Parathyroid adenoma (tissue), 2 donors: ENCODE measurements at regions not wholly inside any gene's neighbourhood (a gene's known extent, or its start where the extent isn't known, plus 50 kb on each side); places are given as distances from the start of the nearest gene placed in this dataset.

ENCODE experiments used
- H2AFZ ChIP-seq: fragments of 300-600 bp; sonication (generic); one replicate; pipeline ENCODE4 v1.7.0; 2017; ENCODE audit warnings: antibody characterized with exemption, mild to moderate bottlenecking
- H3K27ac ChIP-seq: fragments of 300-600 bp; sonication (generic); one replicate; pipeline ENCODE4 v1.7.0; 2017
- H3K27me3 ChIP-seq: fragments of 300-600 bp; sonication (generic); one replicate; pipeline ENCODE4 v1.7.0; 2017; ENCODE audit warnings: low read length; ENCODE audit not compliant: control insufficient read depth, insufficient read depth
- H3K36me3 ChIP-seq: fragments of 300-600 bp; sonication (generic); one replicate; pipeline ENCODE4 v1.7.0; 2017; ENCODE audit warnings: low read length; ENCODE audit not compliant: control insufficient read depth, insufficient read depth
- H3K4me1 ChIP-seq: fragments of 300-600 bp; sonication (generic); one replicate; pipeline ENCODE4 v1.7.0; 2017; ENCODE audit warnings: control low read depth
- H3K4me2 ChIP-seq: fragments of 300-600 bp; sonication (generic); one replicate; pipeline ENCODE4 v1.7.0; 2017; ENCODE audit warnings: low read length
- H3K4me3 ChIP-seq: fragments of 300-600 bp; sonication (generic); one replicate; pipeline ENCODE4 v1.7.0; 2017; ENCODE audit warnings: low read depth, low read length
- H3K79me2 ChIP-seq: fragments of 300-600 bp; sonication (generic); one replicate; pipeline ENCODE4 v1.7.0; 2017; ENCODE audit warnings: control low read depth
- H3K9ac ChIP-seq: fragments of 300-600 bp; sonication (generic); one replicate; pipeline ENCODE4 v1.7.0; 2017; ENCODE audit warnings: mild to moderate bottlenecking
- H3K9me3 ChIP-seq: fragments of 300-600 bp; sonication (generic); one replicate; pipeline ENCODE4 v1.7.0; 2017; ENCODE audit warnings: low read length; ENCODE audit not compliant: control insufficient read depth
- TF ChIP-seq, protein P1 (sequence below): fragments of 300-600 bp; sonication (generic); IDR thresholded peaks from one replicate; pipeline ENCODE4 v1.7.0; 2017; ENCODE audit warnings: antibody characterized with exemption, mild to moderate bottlenecking
- donor health status: primary hyperparathyroidism.

DNA sequence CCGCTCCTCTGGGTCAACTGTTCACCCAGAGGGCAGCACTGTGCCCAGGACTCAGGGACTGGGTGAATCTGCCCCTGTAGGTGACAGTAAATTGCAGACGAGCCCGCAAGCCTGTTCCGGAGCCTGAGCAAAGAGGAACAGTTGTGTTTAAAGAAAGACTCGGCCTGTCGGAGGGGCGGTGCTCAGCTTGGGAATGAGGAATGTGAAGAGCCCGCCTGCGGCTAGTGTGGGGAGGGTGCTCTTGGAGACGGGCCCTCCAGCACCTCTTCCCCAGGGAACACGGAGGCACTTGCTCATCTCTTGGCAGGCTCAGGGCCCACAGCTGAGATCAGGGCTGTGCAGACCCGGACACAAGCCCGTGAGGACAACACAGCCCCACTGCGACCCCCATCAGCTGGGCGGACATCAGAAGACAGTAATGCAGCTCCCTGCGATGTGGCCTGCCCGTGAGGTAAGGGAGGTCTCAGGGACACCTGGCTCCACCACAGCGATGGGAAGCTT lies 299.0 kb downstream of the NDUFA10 start:
- Histone ChIP-seq H3K4me3 (no peak overlapping the region), H3K79me2 (no peaks in the 10 kb centered on the region), H3K36me3 (no peaks in the 10 kb centered on the region), H3K9ac (no peak overlapping the region), H3K9me3 (no peaks in the 10 kb centered on the region), H3K27me3 (no peaks in the 10 kb centered on the region), H3K4me2 (no peak overlapping the region), H2AFZ (no peak overlapping the region), H3K27ac (no peak overlapping the region), H3K4me1 (no peaks in the 10 kb centered on the region)
- TF ChIP-seq, protein P1, sequence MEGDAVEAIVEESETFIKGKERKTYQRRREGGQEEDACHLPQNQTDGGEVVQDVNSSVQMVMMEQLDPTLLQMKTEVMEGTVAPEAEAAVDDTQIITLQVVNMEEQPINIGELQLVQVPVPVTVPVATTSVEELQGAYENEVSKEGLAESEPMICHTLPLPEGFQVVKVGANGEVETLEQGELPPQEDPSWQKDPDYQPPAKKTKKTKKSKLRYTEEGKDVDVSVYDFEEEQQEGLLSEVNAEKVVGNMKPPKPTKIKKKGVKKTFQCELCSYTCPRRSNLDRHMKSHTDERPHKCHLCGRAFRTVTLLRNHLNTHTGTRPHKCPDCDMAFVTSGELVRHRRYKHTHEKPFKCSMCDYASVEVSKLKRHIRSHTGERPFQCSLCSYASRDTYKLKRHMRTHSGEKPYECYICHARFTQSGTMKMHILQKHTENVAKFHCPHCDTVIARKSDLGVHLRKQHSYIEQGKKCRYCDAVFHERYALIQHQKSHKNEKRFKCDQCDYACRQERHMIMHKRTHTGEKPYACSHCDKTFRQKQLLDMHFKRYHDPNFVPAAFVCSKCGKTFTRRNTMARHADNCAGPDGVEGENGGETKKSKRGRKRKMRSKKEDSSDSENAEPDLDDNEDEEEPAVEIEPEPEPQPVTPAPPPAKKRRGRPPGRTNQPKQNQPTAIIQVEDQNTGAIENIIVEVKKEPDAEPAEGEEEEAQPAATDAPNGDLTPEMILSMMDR: no peak

DNA sequence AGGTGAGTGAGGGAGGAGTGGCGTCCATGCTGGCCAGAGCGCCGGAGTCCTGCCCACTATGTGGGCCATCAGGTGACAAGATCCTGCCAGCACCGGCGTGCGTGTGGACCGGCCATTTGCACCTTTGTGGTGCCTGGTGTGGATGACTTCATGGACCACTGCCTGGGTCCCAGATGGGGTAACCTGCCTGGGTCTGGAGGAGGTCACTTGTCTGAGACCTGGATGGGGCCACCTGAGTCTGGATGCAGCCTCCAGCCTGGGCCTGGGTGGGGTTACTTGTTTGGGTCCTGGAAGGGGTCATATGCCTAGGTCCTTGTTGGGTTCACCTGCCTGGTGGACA lies 299.6 kb downstream of the NDUFA10 start:
- Histone ChIP-seq H3K27me3 (no peaks in the 10 kb centered on the region), H3K4me3 (no peak overlapping the region), H3K4me1 (no peaks in the 10 kb centered on the region), H3K36me3 (no peaks in the 10 kb centered on the region), H3K4me2 (no peak overlapping the region), H3K79me2 (no peaks in the 10 kb centered on the region), H3K9me3 (no peaks in the 10 kb centered on the region), H2AFZ (no peak overlapping the region), H3K9ac (no peak overlapping the region), H3K27ac (no peak overlapping the region)
- TF ChIP-seq, protein P1: no peak

DNA sequence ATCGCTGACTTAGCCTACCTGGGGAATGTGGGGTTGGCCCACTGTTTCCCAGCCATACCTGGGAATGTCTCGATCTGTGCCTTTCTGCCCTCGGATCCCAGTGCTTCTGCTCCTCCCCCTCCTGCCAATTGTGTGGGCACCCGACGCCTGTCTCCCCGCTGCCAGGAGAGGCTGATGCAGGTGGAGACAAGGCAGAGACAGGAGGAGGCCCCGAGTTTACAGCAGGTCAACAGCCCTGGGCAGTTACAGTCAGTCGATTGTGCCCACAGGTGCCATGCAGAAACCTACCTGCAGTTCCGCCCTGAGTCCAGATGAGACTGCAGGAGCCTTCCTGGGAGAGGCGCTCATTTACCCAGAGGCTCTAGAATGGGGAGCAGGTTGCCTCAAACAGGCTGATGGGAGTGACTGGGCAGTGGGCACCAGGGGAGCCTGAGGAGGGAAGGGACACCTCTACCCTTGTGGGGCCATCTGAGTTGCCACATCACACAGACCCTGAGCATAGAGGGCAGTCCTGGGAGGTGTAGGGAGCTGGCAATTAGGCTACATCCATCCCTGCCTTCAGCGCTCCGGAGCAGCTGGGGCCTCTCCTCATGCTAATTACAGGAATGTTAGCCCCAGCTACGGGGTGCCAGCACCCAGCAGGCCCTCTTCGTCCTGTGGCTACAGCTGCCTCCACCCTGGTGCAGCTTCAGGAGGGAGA lies 300.1 kb downstream of the NDUFA10 start:
- H3K36me3 ChIP-seq: no peaks in the 10 kb centered on the region
- no peaks in the 10 kb centered on the region for H3K9me3 ChIP-seq
- no peak overlapping the region for H2AFZ ChIP-seq
- no peaks in the 10 kb centered on the region for H3K27me3 ChIP-seq
- TF ChIP-seq, protein P1: no peak
- H3K27ac ChIP-seq: no peak overlapping the region
- no peak overlapping the region for H3K4me3 ChIP-seq
- no peaks in the 10 kb centered on the region for H3K79me2 ChIP-seq
- H3K4me2 ChIP-seq: no peak overlapping the region
- H3K9ac ChIP-seq: no peak overlapping the region
- H3K4me1 ChIP-seq: no peaks in the 10 kb centered on the region

DNA sequence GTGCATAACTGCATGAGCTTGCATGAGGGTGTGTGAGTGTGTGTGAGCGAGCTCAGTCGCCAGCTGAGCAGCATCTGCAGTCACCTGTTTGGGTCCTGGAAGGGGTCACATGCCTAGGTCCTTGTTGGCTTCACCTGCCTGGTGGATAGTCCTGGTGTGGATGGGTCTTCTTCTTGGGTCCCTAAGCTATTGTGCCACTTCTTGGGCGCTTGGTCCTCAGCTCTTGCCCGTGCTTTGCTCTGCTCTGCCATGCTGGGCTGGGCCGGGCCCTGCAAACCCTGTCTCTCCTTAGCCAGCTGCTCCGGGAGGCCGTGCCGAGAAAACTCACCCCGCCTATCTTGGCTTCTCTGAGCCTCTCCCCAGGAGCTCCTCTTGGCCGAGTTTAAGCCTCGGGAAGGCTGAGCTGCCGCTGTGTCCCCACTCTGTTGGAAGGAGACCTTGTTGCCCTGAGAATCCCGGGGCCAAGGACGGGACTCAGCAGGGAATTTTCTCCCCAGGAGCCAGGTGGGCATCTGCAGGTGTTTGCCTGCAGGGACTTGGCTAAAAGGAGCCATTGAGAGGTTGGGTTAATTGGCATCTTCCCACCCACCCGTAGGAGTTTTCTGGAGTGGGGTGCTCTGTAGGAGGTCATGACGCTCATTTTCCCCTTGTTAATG lies 300.8 kb downstream of the NDUFA10 start:
- Histone ChIP-seq H3K4me2 (no peak overlapping the region), H3K27ac (no peak overlapping the region), H3K9ac (no peak overlapping the region), H3K4me1 (no peaks in the 10 kb centered on the region), H3K9me3 (no peaks in the 10 kb centered on the region), H3K27me3 (no peaks in the 10 kb centered on the region), H2AFZ (no peak overlapping the region), H3K4me3 (no peak overlapping the region), H3K79me2 (no peaks in the 10 kb centered on the region), H3K36me3 (no peaks in the 10 kb centered on the region)
- TF ChIP-seq, protein P1: no peak
